22Rv1 (cell line): ENCODE measurements at regions not wholly inside any gene's neighbourhood (a gene's known extent, or its start where the extent isn't known, plus 50 kb on each side); places are given as distances from the start of the nearest gene placed in this dataset.

Source experiments
- ZFX ChIP-seq: fragments of 450-650 bp; IDR thresholded peaks from 2 replicates; pipeline ENCODE4 v1.6.1; 2017; ENCODE audit warnings: antibody characterized with exemption, borderline replicate concordance
- TF ChIP-seq, protein P1 (sequence below): fragments of 450-650 bp; IDR thresholded peaks from 2 replicates; pipeline ENCODE4 v1.5.1; 2017; ENCODE audit warnings: mild to moderate bottlenecking

DNA sequence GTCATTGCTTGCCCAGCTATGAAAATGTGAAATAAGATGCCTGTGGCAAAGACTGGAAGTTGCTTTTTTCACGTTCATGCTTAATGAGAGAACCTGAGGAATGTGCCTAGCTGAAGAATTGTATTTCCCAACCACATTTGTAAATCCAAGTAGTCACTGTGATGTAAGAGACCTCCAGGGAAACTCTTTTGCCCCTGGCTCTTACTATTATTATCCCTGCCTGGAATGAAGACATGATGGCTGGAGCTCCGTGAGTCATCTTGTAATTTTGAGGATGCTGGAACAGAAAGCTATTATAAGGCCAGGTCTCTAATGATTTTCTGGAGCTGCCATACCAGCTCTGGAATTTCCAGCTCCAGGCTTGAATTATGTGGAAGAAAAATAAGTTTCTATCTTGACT, 894.3 kb downstream of the DIAPH3 start:
- TF ChIP-seq, protein P1, sequence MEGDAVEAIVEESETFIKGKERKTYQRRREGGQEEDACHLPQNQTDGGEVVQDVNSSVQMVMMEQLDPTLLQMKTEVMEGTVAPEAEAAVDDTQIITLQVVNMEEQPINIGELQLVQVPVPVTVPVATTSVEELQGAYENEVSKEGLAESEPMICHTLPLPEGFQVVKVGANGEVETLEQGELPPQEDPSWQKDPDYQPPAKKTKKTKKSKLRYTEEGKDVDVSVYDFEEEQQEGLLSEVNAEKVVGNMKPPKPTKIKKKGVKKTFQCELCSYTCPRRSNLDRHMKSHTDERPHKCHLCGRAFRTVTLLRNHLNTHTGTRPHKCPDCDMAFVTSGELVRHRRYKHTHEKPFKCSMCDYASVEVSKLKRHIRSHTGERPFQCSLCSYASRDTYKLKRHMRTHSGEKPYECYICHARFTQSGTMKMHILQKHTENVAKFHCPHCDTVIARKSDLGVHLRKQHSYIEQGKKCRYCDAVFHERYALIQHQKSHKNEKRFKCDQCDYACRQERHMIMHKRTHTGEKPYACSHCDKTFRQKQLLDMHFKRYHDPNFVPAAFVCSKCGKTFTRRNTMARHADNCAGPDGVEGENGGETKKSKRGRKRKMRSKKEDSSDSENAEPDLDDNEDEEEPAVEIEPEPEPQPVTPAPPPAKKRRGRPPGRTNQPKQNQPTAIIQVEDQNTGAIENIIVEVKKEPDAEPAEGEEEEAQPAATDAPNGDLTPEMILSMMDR = no peak
- TF ChIP-seq ZFX = no peak
